Tibial nerve (tissue), 4 donors: ENCODE measurements at regions not wholly inside any gene's neighbourhood (a gene's known extent, or its start where the extent isn't known, plus 50 kb on each side); places are given as distances from the start of the nearest gene placed in this dataset.

Experiments
- DNase-seq, 2 donors: peaks; one replicate each; pipeline ENCODE4 v3.0.0-alpha.2; 2019; ENCODE audit warnings: low spot score in 2 of 2
- H3K27ac ChIP-seq, 4 donors: fragments of 200-600 bp; sonication (generic) in 3 of 4; one replicate each; pipeline ENCODE4 v1.5.1; 2017 to 2019; ENCODE audit warnings: mild to moderate bottlenecking in 1 of 4
- H3K27me3 ChIP-seq, 2 donors: fragments of 200-600 bp; sonication (generic) in 1 of 2; one replicate each; pipeline versions ENCODE4 v1.5.1 to v1.6.0; 2017 to 2019
- H3K36me3 ChIP-seq, 3 donors: fragments of 200-600 bp; sonication (generic); one replicate each; pipeline ENCODE4 v1.5.1; 2018 to 2019
- H3K4me1 ChIP-seq, 4 donors: fragments of 200-600 bp; sonication (generic) in 3 of 4; one replicate each; pipeline ENCODE4 v1.5.1; 2017 to 2019
- H3K4me3 ChIP-seq, 4 donors: fragments of 200-600 bp; sonication (generic) in 3 of 4; one replicate each; pipeline ENCODE4 v1.5.1; 2017 to 2019; ENCODE audit warnings: mild to moderate bottlenecking in 1 of 4, moderate library complexity in 1 of 4
- H3K9me3 ChIP-seq, 4 donors: fragments of 200-600 bp; sonication (generic) in 3 of 4; one replicate each; pipeline ENCODE4 v1.5.1; 2017 to 2019
- EP300 ChIP-seq, 2 donors: sonication (generic); formaldehyde crosslinking; IDR thresholded peaks; one replicate each; pipeline ENCODE4 v1.6.1; 2017; ENCODE audit warnings: antibody characterized with exemption in 2 of 2, mild to moderate bottlenecking in 1 of 2
- POLR2A ChIP-seq, 2 donors: fragments of 450-650 bp; IDR thresholded peaks; one replicate each; pipeline ENCODE4 v1.6.1; 2017; ENCODE audit warnings: antibody characterized with exemption in 2 of 2, mild to moderate bottlenecking in 2 of 2, moderate library complexity in 2 of 2
- WGBS, 2 donors: methylation state at CpG; one replicate each; pipeline ENCODE4 v1.1.5; 2018; 5-methylcytosine and 5-hydroxymethylcytosine counted together
- TF ChIP-seq, protein P1 (sequence below), 5 experiments: fragments of 200-600 bp in 3 of 5; fragments of 450-650 bp in 2 of 5; sonication (generic) in 3 of 5; IDR thresholded peaks; one replicate each; pipeline ENCODE4 v1.5.1; 2016 to 2019; ENCODE audit warnings: antibody characterized with exemption in 5 of 5, mild to moderate bottlenecking in 3 of 5, moderate library complexity in 2 of 5

DNA sequence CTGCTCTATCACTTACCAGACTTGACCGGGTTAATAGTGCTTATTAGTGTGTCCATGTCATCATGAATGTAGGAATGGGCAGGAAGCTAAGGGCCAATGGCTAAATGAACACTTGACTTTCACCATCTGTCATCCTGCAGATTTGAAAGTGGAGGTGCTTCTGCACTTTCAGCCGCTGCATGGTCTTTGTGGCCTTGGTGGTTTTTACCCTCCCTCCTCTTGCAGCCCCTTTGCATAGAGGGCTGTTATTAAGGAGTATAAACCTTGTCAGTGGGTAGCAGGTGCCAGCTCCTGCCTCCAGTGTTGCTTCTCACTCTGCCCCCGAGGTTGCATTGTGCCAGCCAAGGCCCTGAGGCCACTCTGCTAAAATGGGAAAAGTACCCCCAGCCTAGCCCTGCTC, 122.2 kb upstream of the TNFAIP3 start:
- no peak for DNase-seq
- Histone ChIP-seq H3K27ac (no peak overlapping the region), H3K4me1 (peaks cover 0 to 8% (median 3%) of the 10 kb centered on the region in 4 donors), H3K9me3 (no peaks in the 10 kb centered on the region), H3K27me3 (no peaks in the 10 kb centered on the region), H3K4me3 (no peak overlapping the region), H3K36me3 (no peaks in the 10 kb centered on the region)
- 80 to 87% methylated on average over 3 of the region's 3 CpGs for WGBS, 2 donors
- TF ChIP-seq, protein P1, sequence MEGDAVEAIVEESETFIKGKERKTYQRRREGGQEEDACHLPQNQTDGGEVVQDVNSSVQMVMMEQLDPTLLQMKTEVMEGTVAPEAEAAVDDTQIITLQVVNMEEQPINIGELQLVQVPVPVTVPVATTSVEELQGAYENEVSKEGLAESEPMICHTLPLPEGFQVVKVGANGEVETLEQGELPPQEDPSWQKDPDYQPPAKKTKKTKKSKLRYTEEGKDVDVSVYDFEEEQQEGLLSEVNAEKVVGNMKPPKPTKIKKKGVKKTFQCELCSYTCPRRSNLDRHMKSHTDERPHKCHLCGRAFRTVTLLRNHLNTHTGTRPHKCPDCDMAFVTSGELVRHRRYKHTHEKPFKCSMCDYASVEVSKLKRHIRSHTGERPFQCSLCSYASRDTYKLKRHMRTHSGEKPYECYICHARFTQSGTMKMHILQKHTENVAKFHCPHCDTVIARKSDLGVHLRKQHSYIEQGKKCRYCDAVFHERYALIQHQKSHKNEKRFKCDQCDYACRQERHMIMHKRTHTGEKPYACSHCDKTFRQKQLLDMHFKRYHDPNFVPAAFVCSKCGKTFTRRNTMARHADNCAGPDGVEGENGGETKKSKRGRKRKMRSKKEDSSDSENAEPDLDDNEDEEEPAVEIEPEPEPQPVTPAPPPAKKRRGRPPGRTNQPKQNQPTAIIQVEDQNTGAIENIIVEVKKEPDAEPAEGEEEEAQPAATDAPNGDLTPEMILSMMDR (IDR thresholded peaks at IDR 0.05) = no peak
- no peak for TF ChIP-seq POLR2A (IDR thresholded peaks at IDR 0.05)
- no peak for TF ChIP-seq EP300 (IDR thresholded peaks at IDR 0.05)

DNA sequence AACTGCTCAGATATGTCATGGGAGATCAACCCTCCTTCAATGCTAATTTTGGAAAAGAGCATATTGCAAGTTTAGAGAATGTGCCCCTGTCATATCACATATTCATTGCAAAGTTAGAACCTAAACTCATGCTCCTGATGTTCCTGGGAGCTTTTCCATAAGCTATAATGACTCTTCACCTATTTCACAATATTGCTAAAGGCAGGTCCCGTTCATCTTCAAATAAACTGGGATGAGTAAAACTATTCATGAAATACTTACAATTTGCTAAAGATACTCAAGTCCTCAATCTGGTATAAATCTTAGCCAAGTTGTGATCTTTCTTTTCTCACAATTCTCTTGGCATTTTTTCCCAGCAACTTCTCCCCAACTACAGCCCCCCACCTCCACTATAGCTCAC, 121.7 kb upstream of the TNFAIP3 start:
- Histone ChIP-seq H3K4me1 (peaks cover 0 to 12% (median 5%) of the 10 kb centered on the region in 4 donors), H3K4me3 (no peak overlapping the region), H3K36me3 (no peaks in the 10 kb centered on the region), H3K9me3 (no peaks in the 10 kb centered on the region), H3K27me3 (no peaks in the 10 kb centered on the region), H3K27ac (no peak overlapping the region)
- no peak for DNase-seq
- 71 to 75% methylated on average over 1 of the region's 1 CpG for WGBS, 2 donors
- no peak for TF ChIP-seq EP300 (IDR thresholded peaks at IDR 0.05)
- TF ChIP-seq, protein P1 (IDR thresholded peaks at IDR 0.05) = no peak
- no peak for TF ChIP-seq POLR2A (IDR thresholded peaks at IDR 0.05)

DNA sequence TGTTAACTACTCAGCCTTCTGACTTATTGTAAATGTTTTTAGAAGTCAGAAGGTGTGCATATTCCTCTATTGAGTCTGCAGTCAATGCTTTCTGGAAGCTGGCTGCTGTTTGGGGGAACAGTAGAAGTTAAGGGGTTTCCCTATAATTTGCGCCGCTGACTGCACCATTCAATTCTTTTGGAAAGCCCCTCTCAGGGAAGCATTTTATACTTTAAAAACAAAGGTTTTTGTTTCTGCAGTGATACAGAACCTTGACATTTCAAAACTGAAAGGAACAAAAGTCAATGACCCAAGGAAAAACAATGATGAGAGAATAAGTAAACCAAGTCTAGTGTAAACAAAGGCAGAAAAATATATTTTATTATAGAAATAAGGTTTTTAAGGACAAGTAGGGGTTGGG, 120.8 kb upstream of the TNFAIP3 start:
- Histone ChIP-seq H3K27me3 (no peaks in the 10 kb centered on the region), H3K27ac (no peak overlapping the region), H3K9me3 (no peaks in the 10 kb centered on the region), H3K36me3 (no peaks in the 10 kb centered on the region), H3K4me3 (no peak overlapping the region), H3K4me1 (peaks cover 0 to 14% (median 5%) of the 10 kb centered on the region in 4 donors)
- 25 to 47% methylated on average over 2 of the region's 2 CpGs for WGBS, 2 donors
- no peak for DNase-seq
- TF ChIP-seq, protein P1 (IDR thresholded peaks at IDR 0.05) = no peak
- no peak for TF ChIP-seq EP300 (IDR thresholded peaks at IDR 0.05)
- no peak for TF ChIP-seq POLR2A (IDR thresholded peaks at IDR 0.05)

DNA sequence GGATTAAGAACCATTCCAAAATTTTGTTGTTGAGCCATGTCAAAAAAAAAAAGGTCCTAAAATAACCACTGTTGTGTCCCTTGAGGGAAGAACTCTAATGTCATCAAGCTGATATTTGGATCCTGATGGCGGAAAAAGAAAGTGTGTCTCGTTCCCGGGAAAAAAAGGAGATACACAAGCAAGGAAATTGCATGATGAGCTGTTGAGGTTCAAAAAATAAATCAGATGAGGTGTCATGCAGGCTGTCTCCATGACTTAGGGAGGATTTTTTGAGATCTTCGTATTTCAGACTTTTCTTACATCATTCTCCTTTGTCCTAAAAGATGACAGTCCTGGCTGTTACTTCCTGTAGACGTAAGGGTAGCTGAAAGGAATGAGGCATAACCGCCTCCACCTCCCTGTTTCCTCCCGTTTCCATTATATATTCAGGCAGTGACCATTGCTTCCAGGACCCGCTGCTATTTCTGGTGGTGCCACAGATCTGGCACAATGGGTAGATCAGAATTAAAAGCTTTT, 117.3 kb upstream of the TNFAIP3 start:
- no peak overlapping the region for H3K4me3 ChIP-seq
- H3K9me3 ChIP-seq = no peaks in the 10 kb centered on the region
- H3K27me3 ChIP-seq = no peaks in the 10 kb centered on the region
- no peak overlapping the region for H3K27ac ChIP-seq
- TF ChIP-seq, protein P1 (IDR thresholded peaks at IDR 0.05) = no peak
- no peak for TF ChIP-seq POLR2A (IDR thresholded peaks at IDR 0.05)
- TF ChIP-seq EP300 (IDR thresholded peaks at IDR 0.05) = no peak
- 40 to 45% methylated on average over 8 of the region's 8 CpGs for WGBS, 2 donors
- DNase-seq = no peak
- H3K36me3 ChIP-seq = no peaks in the 10 kb centered on the region
- peaks cover 0 to 14% (median 5%) of the 10 kb centered on the region in 4 donors for H3K4me1 ChIP-seq

DNA sequence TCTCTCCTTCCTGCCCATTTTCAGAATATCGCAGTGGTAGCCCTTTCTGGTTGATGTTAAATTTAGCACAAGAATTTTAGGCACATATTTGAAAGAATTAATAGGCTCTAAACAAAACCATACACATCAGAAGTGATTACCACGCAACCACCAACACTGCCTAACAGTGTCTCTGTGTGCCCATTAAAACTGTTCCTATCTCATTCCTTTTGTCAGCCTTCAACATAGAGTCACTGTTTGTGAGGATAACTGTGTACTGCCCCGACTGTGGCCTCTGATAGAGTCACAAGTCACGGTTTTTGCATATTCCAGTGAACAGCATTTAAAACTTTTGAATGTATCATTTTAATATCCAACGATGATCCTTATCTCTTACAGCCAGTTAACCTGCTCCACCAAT, 116.8 kb upstream of the TNFAIP3 start:
- Histone ChIP-seq H3K27me3 (no peaks in the 10 kb centered on the region), H3K4me3 (no peak overlapping the region), H3K4me1 (peaks cover 0 to 14% (median 5%) of the 10 kb centered on the region in 4 donors), H3K9me3 (no peaks in the 10 kb centered on the region), H3K36me3 (no peaks in the 10 kb centered on the region), H3K27ac (no peak overlapping the region)
- DNase-seq = no peak
- TF ChIP-seq EP300 (IDR thresholded peaks at IDR 0.05) (no peak), POLR2A (IDR thresholded peaks at IDR 0.05) (no peak)
- TF ChIP-seq, protein P1 (IDR thresholded peaks at IDR 0.05) = no peak
- 47 to 55% methylated on average over 5 of the region's 5 CpGs for WGBS, 2 donors
